Calu3 (cell line): ENCODE measurements at regions not wholly inside any gene's neighbourhood (a gene's known extent, or its start where the extent isn't known, plus 50 kb on each side); places are given as distances from the start of the nearest gene placed in this dataset.

Experiments used
- BruUV-seq: library from RNA; stranded (reverse); fragments of 400-500 nt; replicated peaks from 2 replicates; lab custom pipeline; 2021; lab: Mats Ljungman, UMichigan
- CTCF ChIA-PET: fragments of 300-600 bp; sonication (Branson Sonifier 250); formaldehyde crosslinking; loops from one replicate; lab custom pipeline; 2022; ENCODE audit warnings: antibody characterized with exemption; lab: Charles Lee
- DNase-seq: peaks from one replicate; pipeline ENCODE4 v3.0.0; 2022
- H3K27ac Mint-ChIP-seq: one replicate; pipeline ENCODE4 v1.8.0; 2022; ENCODE audit warnings: mixed read lengths; ENCODE audit not compliant: unreplicated experiment
- H3K27me3 Mint-ChIP-seq: one replicate; pipeline ENCODE4 v1.8.0; 2022; ENCODE audit warnings: mixed read lengths; ENCODE audit not compliant: unreplicated experiment
- H3K36me3 Mint-ChIP-seq: one replicate; pipeline ENCODE4 v1.8.0; 2022; ENCODE audit warnings: mild to moderate bottlenecking, moderate library complexity, mixed read lengths; ENCODE audit not compliant: insufficient read depth, unreplicated experiment
- H3K4me1 Mint-ChIP-seq: one replicate; pipeline ENCODE4 v1.8.0; 2022; ENCODE audit warnings: mild to moderate bottlenecking, low read depth, mixed read lengths; ENCODE audit not compliant: unreplicated experiment
- H3K4me3 Mint-ChIP-seq: one replicate; pipeline ENCODE4 v1.8.0; 2022; ENCODE audit warnings: mild to moderate bottlenecking, low read depth, moderate library complexity, mixed read lengths; ENCODE audit not compliant: unreplicated experiment
- H3K9me3 Mint-ChIP-seq: one replicate; pipeline ENCODE4 v1.8.0; 2022; ENCODE audit warnings: low read depth, mixed read lengths; ENCODE audit not compliant: unreplicated experiment
- intact Hi-C: fragments of 100-400 bp; cut with micrococcal nuclease; formaldehyde crosslinking; loops from one replicate; pipeline ENCODE4 v1.10.0; 2022; ENCODE audit not compliant: unreplicated experiment
- TF ChIP-seq, protein P1 (sequence below): fragments of 200-600 bp; IDR thresholded peaks from one replicate; pipeline ENCODE4 v1.8.0; 2022; ENCODE audit warnings: antibody characterized with exemption; ENCODE audit not compliant: unreplicated experiment

- intact Hi-C loops, result no loop called here
- H3K36me3 Mint-ChIP-seq, result no peaks in the 10 kb centered on the region
- H3K27ac Mint-ChIP-seq, result no peak overlapping the region
- H3K4me3 Mint-ChIP-seq, result no peak overlapping the region
- no peak for DNase-seq
- TF ChIP-seq, protein P1, sequence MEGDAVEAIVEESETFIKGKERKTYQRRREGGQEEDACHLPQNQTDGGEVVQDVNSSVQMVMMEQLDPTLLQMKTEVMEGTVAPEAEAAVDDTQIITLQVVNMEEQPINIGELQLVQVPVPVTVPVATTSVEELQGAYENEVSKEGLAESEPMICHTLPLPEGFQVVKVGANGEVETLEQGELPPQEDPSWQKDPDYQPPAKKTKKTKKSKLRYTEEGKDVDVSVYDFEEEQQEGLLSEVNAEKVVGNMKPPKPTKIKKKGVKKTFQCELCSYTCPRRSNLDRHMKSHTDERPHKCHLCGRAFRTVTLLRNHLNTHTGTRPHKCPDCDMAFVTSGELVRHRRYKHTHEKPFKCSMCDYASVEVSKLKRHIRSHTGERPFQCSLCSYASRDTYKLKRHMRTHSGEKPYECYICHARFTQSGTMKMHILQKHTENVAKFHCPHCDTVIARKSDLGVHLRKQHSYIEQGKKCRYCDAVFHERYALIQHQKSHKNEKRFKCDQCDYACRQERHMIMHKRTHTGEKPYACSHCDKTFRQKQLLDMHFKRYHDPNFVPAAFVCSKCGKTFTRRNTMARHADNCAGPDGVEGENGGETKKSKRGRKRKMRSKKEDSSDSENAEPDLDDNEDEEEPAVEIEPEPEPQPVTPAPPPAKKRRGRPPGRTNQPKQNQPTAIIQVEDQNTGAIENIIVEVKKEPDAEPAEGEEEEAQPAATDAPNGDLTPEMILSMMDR, result no peak
- no peaks in the 10 kb centered on the region for H3K4me1 Mint-ChIP-seq
- H3K9me3 Mint-ChIP-seq, result peaks cover 2% of the 10 kb centered on the region
- H3K27me3 Mint-ChIP-seq, result no peaks in the 10 kb centered on the region
- CTCF ChIA-PET, result no interaction called here
- BruUV-seq, result no TSS peak
Measured at GRCh38 chrX:95645738-95646137, 1038.9 kb upstream of the DIAPH2 start.

DNA sequence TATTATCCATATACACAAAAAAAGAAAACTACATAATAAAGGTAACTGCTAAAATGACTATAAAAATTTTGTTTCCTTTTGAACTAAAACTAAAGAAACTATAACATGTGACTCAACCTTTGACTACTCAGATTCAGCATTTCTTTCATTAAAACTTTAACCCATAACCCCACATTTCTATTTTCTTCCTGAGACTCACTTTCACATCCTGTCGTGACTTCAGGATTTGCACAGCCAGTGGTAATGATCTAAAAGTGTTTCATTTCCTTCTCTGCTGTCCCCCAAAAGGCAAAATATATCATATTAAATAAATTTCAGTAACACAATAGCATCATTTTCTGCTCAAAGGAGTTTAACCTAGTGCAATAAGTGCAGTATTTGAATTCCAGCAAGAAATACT, 1022.4 kb upstream of the DIAPH2 start:
- DNase-seq, result no peak
- CTCF ChIA-PET, result no interaction called here
- no TSS peak for BruUV-seq
- no peaks in the 10 kb centered on the region for H3K4me1 Mint-ChIP-seq
- no peak overlapping the region for H3K27ac Mint-ChIP-seq
- no peaks in the 10 kb centered on the region for H3K27me3 Mint-ChIP-seq
- H3K4me3 Mint-ChIP-seq, result no peak overlapping the region
- H3K9me3 Mint-ChIP-seq, result peaks cover 10% of the 10 kb centered on the region
- H3K36me3 Mint-ChIP-seq, result no peaks in the 10 kb centered on the region
- intact Hi-C loops, result no loop called here
- TF ChIP-seq, protein P1, result no peak

DNA sequence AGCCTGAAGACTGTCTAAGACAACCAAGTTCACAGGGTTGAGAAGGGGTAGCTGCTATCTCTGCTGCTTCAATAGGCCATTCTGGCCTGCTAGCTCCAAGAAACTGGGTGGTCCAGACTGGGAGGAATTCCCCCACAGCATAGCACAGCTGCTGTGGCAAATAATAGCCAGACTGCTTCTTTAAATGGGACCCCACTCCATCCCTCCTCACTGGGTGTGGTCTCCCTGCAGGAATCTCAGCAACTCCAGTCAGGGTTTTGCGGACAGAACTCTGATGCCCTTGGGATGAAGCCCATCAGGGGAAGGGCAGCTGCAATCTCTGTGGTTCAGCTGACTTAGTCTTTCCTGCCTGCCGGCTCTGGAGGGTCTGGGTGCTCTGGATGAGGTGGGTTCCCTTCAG, 1018.6 kb upstream of the DIAPH2 start:
- no peaks in the 10 kb centered on the region for H3K4me1 Mint-ChIP-seq
- DNase-seq, result no peak
- TF ChIP-seq, protein P1, result no peak
- H3K4me3 Mint-ChIP-seq, result no peak overlapping the region
- no peaks in the 10 kb centered on the region for H3K36me3 Mint-ChIP-seq
- CTCF ChIA-PET, result no interaction called here
- H3K27me3 Mint-ChIP-seq, result no peaks in the 10 kb centered on the region
- H3K27ac Mint-ChIP-seq, result no peak overlapping the region
- no TSS peak for BruUV-seq
- H3K9me3 Mint-ChIP-seq, result peaks cover 7% of the 10 kb centered on the region
- intact Hi-C loops, result no loop called here

- TF ChIP-seq, protein P1, result no peak
- Mint-ChIP-seq H3K9me3 (peaks cover 3% of the 10 kb centered on the region), H3K27me3 (no peaks in the 10 kb centered on the region), H3K27ac (no peak overlapping the region), H3K4me3 (no peak overlapping the region), H3K36me3 (no peaks in the 10 kb centered on the region), H3K4me1 (no peaks in the 10 kb centered on the region)
- BruUV-seq, result no TSS peak
- intact Hi-C loops, result no loop called here
- CTCF ChIA-PET, result no interaction called here
- no peak for DNase-seq
Measured at GRCh38 chrX:95675011-95675410, 1009.6 kb upstream of the DIAPH2 start.
